ENCODE measurements at regions not wholly inside any gene's neighbourhood (a gene's known extent, or its start where the extent isn't known, plus 50 kb on each side); places are given as distances from the start of the nearest gene placed in this dataset.
A peak's percentile ranks its signal among the peaks of the same experiment; 100 is the strongest.

DNA sequence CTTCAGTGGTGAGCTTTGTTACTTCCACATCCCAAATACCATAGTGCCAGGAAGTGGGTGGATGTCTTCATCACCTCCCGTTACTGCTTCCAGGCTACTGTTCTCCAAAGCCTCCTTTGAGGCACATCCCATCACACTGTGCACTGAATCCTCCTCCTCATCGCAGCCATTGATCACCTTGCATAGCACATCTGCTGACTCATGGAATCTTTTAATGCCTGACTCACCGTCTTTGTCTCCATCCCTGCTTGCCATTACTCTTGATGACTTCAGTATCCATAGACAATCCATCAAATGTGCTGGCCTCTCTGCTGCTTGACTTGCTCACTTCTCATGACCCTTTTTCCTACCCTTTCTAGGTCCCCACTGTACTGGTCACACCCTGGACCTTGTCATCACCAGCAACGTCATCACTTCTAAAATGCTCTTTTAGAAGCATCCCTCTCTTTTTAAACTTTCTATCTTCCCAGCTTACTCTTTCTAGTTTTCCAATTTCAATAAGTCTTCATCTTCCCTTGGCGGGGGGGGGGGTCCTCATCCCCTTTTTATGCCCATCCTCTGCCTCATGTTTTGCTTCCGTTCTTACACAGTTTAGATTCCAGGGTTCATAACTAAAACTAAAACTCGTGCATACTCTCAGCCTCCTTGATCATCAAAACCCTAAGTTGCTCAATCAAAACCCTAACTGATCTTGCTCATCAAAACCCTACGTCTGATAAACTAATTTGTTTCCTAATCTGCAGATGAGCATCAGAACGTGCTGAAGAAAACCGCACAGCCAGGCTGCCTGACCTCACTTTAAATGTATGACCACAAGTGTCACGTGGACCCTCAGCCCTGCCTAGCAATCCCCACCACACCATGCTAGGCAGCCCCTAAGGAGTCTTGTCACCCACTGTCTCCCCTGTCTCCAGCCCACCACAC lies 289.7 kb upstream of the ZFHX3 start:
- DNase-seq: no peak

DNA sequence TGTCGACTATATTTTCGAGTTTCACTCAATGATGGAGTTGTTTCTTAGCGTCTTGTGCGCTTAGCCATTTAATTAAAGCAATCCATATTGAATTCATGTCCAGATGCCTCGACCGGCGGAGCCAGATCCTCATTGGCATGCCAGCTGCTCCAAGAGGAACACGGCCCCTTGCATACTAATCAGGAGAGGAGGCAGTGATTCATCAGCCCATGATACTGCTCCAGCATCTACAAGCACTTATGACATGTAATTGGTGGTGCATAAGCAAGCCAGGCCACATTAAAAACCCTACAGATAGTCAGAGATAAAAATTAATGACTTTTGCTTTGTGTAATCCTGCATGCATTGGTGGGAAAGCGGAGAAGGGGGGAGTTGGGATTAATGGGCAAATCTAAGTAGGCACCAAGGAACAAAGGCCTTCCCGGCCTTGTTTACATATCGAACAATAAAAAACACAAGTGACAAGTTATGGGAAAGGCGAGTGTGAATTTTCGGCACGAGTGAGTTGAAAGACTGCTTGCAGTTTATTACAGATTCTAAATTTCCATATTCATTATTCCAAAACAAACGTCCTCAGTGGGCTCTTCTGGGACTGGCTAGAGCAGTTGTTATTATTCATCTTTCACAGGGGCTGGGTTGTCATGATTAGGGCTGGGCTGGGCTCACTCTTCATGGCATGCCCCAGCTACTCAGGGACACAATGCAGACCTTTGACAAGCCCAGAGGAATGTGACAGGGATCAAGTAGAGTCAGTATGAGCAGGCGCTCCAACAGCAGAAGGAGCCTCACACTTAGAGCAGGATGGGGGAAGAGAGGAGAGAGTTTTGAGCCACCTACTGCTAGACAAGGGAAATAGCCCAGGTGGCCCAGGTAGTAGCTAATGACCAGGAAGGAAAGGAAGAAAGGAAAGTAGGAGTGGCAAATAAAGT lies 281.7 kb upstream of the ZFHX3 start:
- no peak for DNase-seq

- no peak for DNase-seq
Observed at GRCh38 chr16:73326770-73327470, 279.0 kb upstream of the ZFHX3 start.

DNA sequence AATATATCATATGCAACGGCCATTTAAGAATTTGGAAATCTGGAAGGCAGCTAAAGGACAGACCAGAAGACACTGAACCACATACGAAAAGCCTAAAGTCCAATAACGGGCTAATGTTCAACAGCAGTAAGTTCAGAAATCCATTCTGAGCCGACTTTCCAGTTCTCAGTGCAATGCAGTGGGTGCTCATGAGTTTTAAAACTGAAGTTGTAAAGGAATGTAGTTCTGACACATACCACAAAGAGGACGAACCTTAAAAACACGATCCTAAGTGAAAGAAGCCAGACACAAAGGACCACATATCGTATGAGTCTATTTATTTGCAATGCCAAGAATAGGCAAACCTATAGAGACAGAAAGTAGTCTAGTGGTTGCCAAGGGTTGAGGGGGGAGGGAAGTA lies 278.3 kb upstream of the ZFHX3 start:
- DNase-seq: no peak

DNA sequence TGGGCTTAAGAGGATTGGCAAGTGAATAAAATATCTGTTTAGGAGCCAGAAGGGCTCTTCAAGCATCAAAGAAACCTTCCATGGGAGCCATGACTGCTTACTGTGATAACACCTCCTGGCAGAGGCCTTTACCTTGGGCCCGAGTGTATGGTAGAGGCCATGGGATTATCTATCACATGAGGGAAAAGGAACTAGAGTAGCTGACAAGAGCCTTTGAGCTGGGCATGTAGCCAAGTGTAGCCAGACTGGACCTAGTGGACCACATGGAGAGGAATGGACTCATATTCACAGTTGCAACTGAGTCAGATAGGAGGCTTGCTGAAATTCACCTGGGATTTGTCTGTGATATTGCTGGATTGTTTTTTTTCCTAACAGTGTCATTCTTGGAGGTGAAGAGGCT lies 276.0 kb upstream of the ZFHX3 start:
- DNase-seq: no peak

GRCh38 chr16:73322856-73323255 lies 274.9 kb upstream of the ZFHX3 start:
- no peak for DNase-seq

DNA sequence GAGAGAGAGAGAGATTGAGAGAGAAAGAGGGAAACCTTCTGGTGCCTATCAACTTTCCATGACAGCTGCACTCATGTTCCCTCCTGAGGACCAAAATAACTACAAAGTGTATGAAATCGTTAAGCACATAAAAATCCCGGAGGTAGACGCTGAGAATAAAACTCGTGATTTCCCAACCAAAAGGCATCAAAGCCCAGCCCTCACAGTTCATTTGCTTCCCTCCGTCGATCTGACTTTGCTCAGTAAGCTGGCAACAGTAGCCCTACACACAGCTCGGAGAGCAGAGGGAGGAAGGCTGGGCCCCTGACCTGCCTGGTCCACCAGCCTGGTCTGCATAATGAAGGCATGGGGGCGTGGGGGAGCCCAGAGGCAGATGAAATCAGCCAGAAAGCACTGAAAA lies 273.9 kb upstream of the ZFHX3 start:
- no peak for DNase-seq

DNA sequence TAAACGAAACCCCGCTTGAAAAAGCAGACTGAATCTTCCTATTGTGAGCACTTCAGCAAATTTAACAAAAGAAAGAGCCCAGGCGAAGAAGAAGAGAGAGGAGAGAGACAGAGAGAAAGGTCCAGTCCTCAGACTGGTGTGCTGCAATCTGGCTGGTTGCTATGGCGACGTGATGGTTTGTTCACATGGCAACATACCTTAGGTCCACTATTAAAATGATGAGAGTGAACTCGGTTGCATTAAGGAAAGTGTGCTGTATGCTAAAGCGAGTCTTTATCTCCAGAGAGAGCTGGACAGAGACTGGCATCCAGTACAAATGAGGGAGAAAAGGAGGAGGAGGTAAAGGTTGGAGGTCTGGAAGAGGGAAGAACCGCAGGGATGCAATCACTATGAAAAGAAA lies 271.8 kb upstream of the ZFHX3 start:
- no peak for DNase-seq

DNA sequence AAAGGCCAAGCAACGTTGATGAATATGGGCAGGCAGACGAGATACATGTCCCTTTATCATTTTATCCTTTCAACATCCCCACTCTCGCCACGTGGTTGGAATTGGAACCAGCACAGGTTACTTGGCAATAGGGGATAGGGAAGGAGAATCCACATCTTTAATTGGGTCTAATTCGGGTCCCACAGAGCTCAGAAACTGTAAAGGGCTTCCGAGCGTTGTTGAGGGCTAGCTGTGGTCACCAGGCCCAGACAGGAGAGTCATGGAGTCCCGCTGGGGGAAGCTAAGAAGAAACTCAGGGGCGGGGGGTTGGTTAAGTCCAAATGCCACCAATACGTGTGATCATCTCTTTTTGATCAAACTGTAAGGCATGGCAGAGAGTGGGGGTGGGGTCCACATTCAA lies 271.3 kb upstream of the ZFHX3 start:
- no peak for DNase-seq

GRCh38 chr16:73317321-73317857 lies 269.5 kb upstream of the ZFHX3 start:
- no peak for DNase-seq

GRCh38 chr16:73315645-73316044 lies 267.7 kb upstream of the ZFHX3 start:
- peak in 1 of 2 donors; percentile 11 for DNase-seq

- DNase-seq: no peak
Observed at GRCh38 chr16:73313950-73314349, 266.0 kb upstream of the ZFHX3 start.

DNA sequence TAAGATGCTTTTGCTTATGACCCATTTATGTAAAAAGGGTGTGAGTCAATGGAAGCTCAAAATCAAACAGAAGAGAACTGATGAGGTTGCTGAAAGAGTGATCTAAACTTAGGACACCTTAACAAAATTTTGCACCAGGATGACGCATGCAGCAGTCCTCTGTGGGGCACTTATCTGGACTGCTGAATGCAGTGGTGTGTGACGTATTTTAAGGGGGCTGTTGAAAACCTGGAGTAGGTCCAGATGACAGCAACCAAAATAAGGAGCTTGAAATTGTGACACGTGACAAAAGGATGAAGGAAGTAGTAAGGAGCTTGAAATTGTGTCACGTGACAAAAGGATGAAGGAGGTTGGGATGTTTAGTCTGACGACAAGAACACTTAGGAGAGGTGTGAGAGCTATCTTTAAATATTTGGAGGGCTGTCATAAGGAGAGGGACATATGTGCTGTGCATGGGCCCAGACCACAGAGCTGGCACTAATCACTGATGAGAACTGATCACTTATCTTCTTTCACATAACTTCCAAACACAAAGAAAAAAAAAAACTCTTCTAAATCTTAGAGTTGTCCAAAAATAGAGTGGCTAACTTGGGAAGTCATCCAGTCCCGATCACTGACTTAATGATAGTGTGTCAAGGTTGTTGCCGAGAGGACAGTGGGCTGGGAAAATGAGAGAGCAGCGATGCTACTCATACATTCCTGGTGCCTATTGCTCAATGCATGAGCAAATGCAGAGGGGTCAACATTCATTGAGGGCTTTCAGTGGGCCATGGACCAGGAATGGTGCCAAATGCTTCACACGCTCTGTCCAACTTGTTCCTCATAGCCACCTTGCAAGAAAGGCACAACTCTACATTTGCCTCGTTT lies 264.2 kb upstream of the ZFHX3 start:
- DNase-seq: no peak

GRCh38 chr16:73308771-73309170 lies 260.8 kb upstream of the ZFHX3 start:
- DNase-seq: peak; percentile 64 to 67

- DNase-seq: no peak
Observed at GRCh38 chr16:73306901-73307413, 259.0 kb upstream of the ZFHX3 start.

DNA sequence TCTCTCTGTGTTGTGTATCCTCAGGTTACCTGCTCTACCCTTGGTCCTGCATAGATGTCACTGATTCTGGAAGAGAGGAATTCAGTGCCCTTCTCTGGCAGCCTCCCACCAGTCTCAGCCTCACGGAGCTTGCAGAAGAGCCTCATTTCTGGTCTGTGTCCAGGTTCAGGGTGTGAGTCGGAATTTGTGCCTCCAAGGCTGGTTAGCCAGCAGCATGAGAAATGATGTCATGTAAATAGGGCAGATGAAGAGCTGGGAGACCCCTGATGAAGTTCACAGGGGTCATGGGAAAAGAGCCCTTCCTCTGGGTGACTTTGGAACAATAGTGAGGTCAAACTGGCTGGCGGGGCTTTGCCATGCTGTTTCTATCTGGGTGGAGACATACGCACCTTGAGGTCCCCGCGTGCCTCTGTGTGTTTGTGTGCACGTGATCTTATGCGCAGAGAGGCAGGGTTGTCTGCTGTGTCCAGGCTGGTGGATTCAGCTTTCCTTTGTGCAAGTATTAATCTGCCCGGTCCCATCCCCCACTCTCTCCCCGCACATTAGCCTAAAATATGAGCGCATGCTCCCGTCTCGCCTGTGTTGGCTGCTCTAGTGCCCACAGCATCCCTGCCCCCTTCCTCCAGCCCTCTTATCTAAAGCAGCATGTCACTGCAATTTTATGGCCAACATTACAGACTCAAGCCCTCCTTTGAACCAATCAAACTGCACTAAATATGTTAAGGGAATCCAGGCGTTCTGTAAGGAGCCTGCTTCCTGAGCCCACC lies 256.3 kb upstream of the ZFHX3 start:
- no peak for DNase-seq

GRCh38 chr16:73302942-73303341 lies 255.0 kb upstream of the ZFHX3 start:
- DNase-seq: no peak

DNA sequence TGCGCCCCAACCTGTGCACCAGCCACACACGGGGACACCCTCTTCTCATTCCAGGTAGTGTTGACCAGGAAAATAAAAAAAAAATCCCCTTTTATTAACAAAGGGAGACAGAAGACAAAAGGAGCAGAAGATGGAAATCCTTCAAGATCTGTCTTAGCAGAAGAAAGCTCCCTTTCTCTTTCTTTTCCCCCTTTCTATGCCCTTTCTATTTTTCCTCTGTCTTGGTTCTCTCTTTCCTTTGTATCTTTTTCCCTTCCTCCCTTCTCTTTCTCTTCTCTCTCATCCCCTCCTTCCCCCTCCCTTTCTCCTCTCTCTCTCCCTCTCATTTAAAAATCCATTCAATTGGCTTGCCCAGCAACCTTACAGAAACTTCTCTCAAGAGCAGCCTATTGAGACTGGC lies 254.1 kb upstream of the ZFHX3 start:
- DNase-seq: no peak

DNA sequence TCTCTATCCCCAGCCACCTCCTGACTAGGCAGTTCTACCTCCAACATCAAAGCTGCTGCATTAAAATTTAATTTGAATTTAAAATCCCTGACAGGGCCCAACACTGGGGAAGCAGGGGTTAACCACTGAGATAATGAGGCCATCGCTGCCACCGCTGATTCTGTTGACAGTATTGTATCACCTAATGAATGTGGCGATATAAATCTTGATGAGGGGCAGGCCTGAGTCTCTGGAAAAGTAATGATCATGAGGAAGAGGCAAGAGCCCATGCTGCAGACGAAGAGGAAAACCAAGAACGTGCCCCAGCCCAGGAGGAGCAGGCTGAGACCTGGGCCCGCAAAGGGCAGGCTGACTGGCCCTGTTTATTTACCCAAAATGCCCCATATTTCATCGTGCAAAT lies 251.4 kb upstream of the ZFHX3 start:
- DNase-seq: no peak

DNA sequence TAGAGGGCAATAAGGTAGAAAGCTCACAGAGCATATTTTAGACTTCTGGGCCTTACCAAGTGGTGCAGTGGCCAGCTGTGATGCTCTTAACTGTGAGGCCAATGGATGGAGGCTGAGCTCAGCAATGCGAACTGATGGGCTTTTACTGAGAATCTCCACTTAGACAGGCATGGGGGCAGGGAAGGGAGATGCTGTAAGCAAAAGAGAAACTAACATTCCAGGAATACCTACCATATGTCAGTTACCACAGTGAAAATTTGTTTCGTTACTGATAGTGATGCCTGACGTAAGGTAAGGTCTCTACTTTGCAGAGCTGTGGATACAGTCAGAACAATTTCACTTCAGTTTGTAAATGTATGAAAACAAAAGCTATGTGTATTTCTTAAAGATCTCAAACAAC lies 250.6 kb upstream of the ZFHX3 start:
- DNase-seq: no peak

- DNase-seq: no peak
Observed at GRCh38 chr16:73290258-73290657, 242.3 kb upstream of the ZFHX3 start.

Data from inflammatory macrophage (primary cell).